Large intestine (tissue), 3 donors: ENCODE measurements at regions not wholly inside any gene's neighbourhood (a gene's known extent, or its start where the extent isn't known, plus 50 kb on each side); places are given as distances from the start of the nearest gene placed in this dataset.
A peak's percentile ranks its signal among the peaks of the same experiment; 100 is the strongest.

ENCODE experiments used
- DNase-seq, 2 donors: peaks; one replicate each; pipeline versions ENCODE4 v3.0.0 to v3.0.0-alpha.2; 2013
- H3K27ac ChIP-seq: one replicate; pipeline ENCODE4 v1.5.1; 2013; ENCODE audit warnings: low read length
- H3K27me3 ChIP-seq: 2 replicates; pipeline ENCODE4 v1.6.1; 2013; ENCODE audit warnings: low read length; ENCODE audit not compliant: control insufficient read depth, insufficient read depth
- H3K36me3 ChIP-seq: 2 replicates; pipeline ENCODE4 v1.6.1; 2013; ENCODE audit warnings: low read length; ENCODE audit not compliant: control insufficient read depth, insufficient read depth
- H3K4me1 ChIP-seq: one replicate; pipeline ENCODE4 v1.6.1; 2013; ENCODE audit warnings: low read length; ENCODE audit not compliant: control insufficient read depth, insufficient read depth
- H3K4me3 ChIP-seq: one replicate; pipeline ENCODE4 v1.5.1; 2013; ENCODE audit warnings: low read length
- H3K9me3 ChIP-seq: one replicate; pipeline ENCODE4 v1.6.1; 2013; ENCODE audit warnings: mild to moderate bottlenecking, low read depth, low read length, moderate library complexity; ENCODE audit not compliant: control insufficient read depth
- WGBS: methylation state at CpG from one replicate; pipeline ENCODE4 v1.1.5; 2013; ENCODE audit warnings: low lambda C conversion rate; ENCODE audit not compliant: insufficient coverage; 5-methylcytosine and 5-hydroxymethylcytosine counted together

GRCh38 chr16:79772048-79772447 lies 171.5 kb upstream of the MAF start:
- Histone ChIP-seq H3K9me3 (no peaks in the 10 kb centered on the region), H3K27ac (peak overlapping the region; percentile 92), H3K27me3 (no peaks in the 10 kb centered on the region), H3K4me3 (no peak overlapping the region), H3K36me3 (no peaks in the 10 kb centered on the region), H3K4me1 (peaks cover 56% of the 10 kb centered on the region)
- WGBS: no CpG with 5 or more reads among the region's 4 CpGs
- peak in 1 of 2 donors; percentile 72 for DNase-seq

GRCh38 chr16:79770244-79771064 lies 169.9 kb upstream of the MAF start:
- DNase-seq: peak; percentile 94 to 95
- H3K36me3 ChIP-seq: no peaks in the 10 kb centered on the region
- H3K27ac ChIP-seq: peak overlapping the region; percentile 98
- peak overlapping the region; percentile 61 for H3K4me3 ChIP-seq
- no peaks in the 10 kb centered on the region for H3K9me3 ChIP-seq
- no peaks in the 10 kb centered on the region for H3K27me3 ChIP-seq
- WGBS: no CpG with 5 or more reads among the region's 59 CpGs
- H3K4me1 ChIP-seq: peaks cover 66% of the 10 kb centered on the region

GRCh38 chr16:79769928-79770243 lies 169.3 kb upstream of the MAF start:
- no peak for DNase-seq
- Histone ChIP-seq H3K27ac (peak overlapping the region; percentile 98), H3K9me3 (no peaks in the 10 kb centered on the region), H3K36me3 (no peaks in the 10 kb centered on the region), H3K4me3 (peak overlapping the region; percentile 61), H3K4me1 (peaks cover 71% of the 10 kb centered on the region), H3K27me3 (no peaks in the 10 kb centered on the region)
- WGBS: no CpG with 5 or more reads among the region's 6 CpGs

- Histone ChIP-seq H3K4me3 (peak overlapping the region; percentile 61), H3K36me3 (no peaks in the 10 kb centered on the region), H3K27me3 (no peaks in the 10 kb centered on the region), H3K9me3 (no peaks in the 10 kb centered on the region), H3K4me1 (peaks cover 76% of the 10 kb centered on the region), H3K27ac (peak overlapping the region; percentile 98)
- peak in 1 of 2 donors; percentile 41 for DNase-seq
- WGBS: no CpG with 5 or more reads among the region's 4 CpGs
These were observed 168.9 kb upstream of the MAF start for GRCh38 chr16:79769270-79769927.

- DNase-seq: peak in 1 of 2 donors; percentile 75
- H3K27me3 ChIP-seq: no peaks in the 10 kb centered on the region
- H3K9me3 ChIP-seq: no peaks in the 10 kb centered on the region
- WGBS: 11% methylated on average over 3 of the region's 10 CpGs
- H3K4me3 ChIP-seq: peak overlapping the region; percentile 16
- peak overlapping the region; percentile 98 for H3K27ac ChIP-seq
- H3K4me1 ChIP-seq: peaks cover 79% of the 10 kb centered on the region
- H3K36me3 ChIP-seq: no peaks in the 10 kb centered on the region
These were observed 167.9 kb upstream of the MAF start for GRCh38 chr16:79768276-79768970.

GRCh38 chr16:79767421-79768275 lies 167.1 kb upstream of the MAF start:
- Histone ChIP-seq H3K27me3 (no peaks in the 10 kb centered on the region), H3K27ac (peak overlapping the region; percentile 98), H3K4me1 (peaks cover 76% of the 10 kb centered on the region), H3K36me3 (no peaks in the 10 kb centered on the region), H3K9me3 (no peaks in the 10 kb centered on the region), H3K4me3 (peak overlapping the region; percentile 16)
- no CpG with 5 or more reads among the region's 7 CpGs for WGBS
- peak in 1 of 2 donors; percentile 84 for DNase-seq

- DNase-seq: peak; percentile 72 to 93
- peak overlapping the region; percentile 98 for H3K27ac ChIP-seq
- H3K4me1 ChIP-seq: peaks cover 68% of the 10 kb centered on the region
These were observed 165.4 kb upstream of the MAF start for GRCh38 chr16:79765901-79766394.

GRCh38 chr16:79765431-79765830 lies 164.9 kb upstream of the MAF start:
- no peaks in the 10 kb centered on the region for H3K9me3 ChIP-seq
- no peaks in the 10 kb centered on the region for H3K36me3 ChIP-seq
- no peak overlapping the region for H3K4me3 ChIP-seq
- peaks cover 64% of the 10 kb centered on the region for H3K4me1 ChIP-seq
- no peak for DNase-seq
- peak overlapping the region; percentile 98 for H3K27ac ChIP-seq
- H3K27me3 ChIP-seq: no peaks in the 10 kb centered on the region
- 44% methylated on average over 1 of the region's 1 CpG for WGBS

More at GRCh38 chr16:79765901-79766394, 165.4 kb upstream of the MAF start:
- no CpG with 5 or more reads among the region's 2 CpGs for WGBS
- Histone ChIP-seq H3K36me3 (no peaks in the 10 kb centered on the region), H3K9me3 (no peaks in the 10 kb centered on the region), H3K4me3 (no peak overlapping the region), H3K27me3 (no peaks in the 10 kb centered on the region)

GRCh38 chr16:79764415-79765110 lies 164.0 kb upstream of the MAF start:
- WGBS: no CpG with 5 or more reads among the region's 8 CpGs
- H3K9me3 ChIP-seq: no peaks in the 10 kb centered on the region
- H3K27ac ChIP-seq: peak overlapping the region; percentile 98
- DNase-seq: no peak
- no peaks in the 10 kb centered on the region for H3K27me3 ChIP-seq
- H3K36me3 ChIP-seq: no peaks in the 10 kb centered on the region
- H3K4me1 ChIP-seq: peaks cover 59% of the 10 kb centered on the region
- no peak overlapping the region for H3K4me3 ChIP-seq
